Mucosa of rectum (tissue), 2 donors: ENCODE measurements at regions not wholly inside any gene's neighbourhood (a gene's known extent, or its start where the extent isn't known, plus 50 kb on each side); places are given as distances from the start of the nearest gene placed in this dataset.

Source experiments
- H3K27ac ChIP-seq, 2 donors: one replicate each; pipeline ENCODE4 v1.7.0; 2013; ENCODE audit warnings: inconsistent platforms in 2 of 2, low read depth in 2 of 2, low read length in 2 of 2
- H3K27me3 ChIP-seq, 2 donors: one replicate each; pipeline ENCODE4 v1.7.0; 2013; ENCODE audit warnings: low read length in 2 of 2; ENCODE audit not compliant: control insufficient read depth in 2 of 2, insufficient read depth in 2 of 2
- H3K36me3 ChIP-seq, 2 donors: one replicate each; pipeline ENCODE4 v1.7.0; 2013; ENCODE audit warnings: low read length in 2 of 2; ENCODE audit not compliant: control insufficient read depth in 2 of 2, insufficient read depth in 2 of 2
- H3K4me1 ChIP-seq, 2 donors: one replicate each; pipeline ENCODE4 v1.7.0; 2013; ENCODE audit warnings: low read length in 2 of 2, mild to moderate bottlenecking in 1 of 2; ENCODE audit not compliant: control insufficient read depth in 2 of 2, insufficient read depth in 2 of 2
- H3K4me3 ChIP-seq, 2 donors: one replicate each; pipeline ENCODE4 v1.7.0; 2013; ENCODE audit warnings: low read length in 2 of 2
- H3K9ac ChIP-seq, 2 donors: one replicate each; pipeline ENCODE4 v1.7.0; 2013; ENCODE audit warnings: low read length in 2 of 2, low read depth in 1 of 2, mild to moderate bottlenecking in 1 of 2
- H3K9me3 ChIP-seq, 2 donors: one replicate each; pipeline ENCODE4 v1.7.0; 2013; ENCODE audit warnings: low read length in 2 of 2; ENCODE audit not compliant: control insufficient read depth in 2 of 2
- donor health status: healthy.
- donor health status: Normal muscosa, but diverticular disease.

- Histone ChIP-seq H3K4me3 (no peak overlapping the region), H3K4me1 (no peaks in the 10 kb centered on the region), H3K36me3 (no peaks in the 10 kb centered on the region), H3K9ac (no peak overlapping the region), H3K9me3 (no peaks in the 10 kb centered on the region), H3K27me3 (no peaks in the 10 kb centered on the region), H3K27ac (no peak overlapping the region)
Measured at GRCh38 chr5:7000310-7000709, 287.1 kb downstream of the TENT4A start.

- H3K9me3 ChIP-seq = no peaks in the 10 kb centered on the region
- H3K36me3 ChIP-seq = no peaks in the 10 kb centered on the region
- no peak overlapping the region for H3K27ac ChIP-seq
- no peaks in the 10 kb centered on the region for H3K27me3 ChIP-seq
- no peaks in the 10 kb centered on the region for H3K4me1 ChIP-seq
- H3K4me3 ChIP-seq = no peak overlapping the region
- no peak overlapping the region for H3K9ac ChIP-seq
Measured at GRCh38 chr5:7010591-7010990, 297.4 kb downstream of the TENT4A start.

- Histone ChIP-seq H3K9ac (no peak overlapping the region), H3K27ac (no peak overlapping the region), H3K9me3 (no peaks in the 10 kb centered on the region), H3K4me1 (no peaks in the 10 kb centered on the region), H3K27me3 (no peaks in the 10 kb centered on the region), H3K36me3 (no peaks in the 10 kb centered on the region), H3K4me3 (no peak overlapping the region)
Measured at GRCh38 chr5:7012057-7012456, 298.8 kb downstream of the TENT4A start.

GRCh38 chr5:7014611-7015010 is 301.4 kb downstream of the TENT4A start:
- H3K9me3 ChIP-seq = no peaks in the 10 kb centered on the region
- H3K27me3 ChIP-seq = no peaks in the 10 kb centered on the region
- H3K4me3 ChIP-seq = no peak overlapping the region
- H3K36me3 ChIP-seq = no peaks in the 10 kb centered on the region
- H3K27ac ChIP-seq = no peak overlapping the region
- no peak overlapping the region for H3K9ac ChIP-seq
- no peaks in the 10 kb centered on the region for H3K4me1 ChIP-seq

GRCh38 chr5:7015586-7016256 is 302.5 kb downstream of the TENT4A start:
- no peaks in the 10 kb centered on the region for H3K27me3 ChIP-seq
- H3K27ac ChIP-seq = no peak overlapping the region
- H3K9ac ChIP-seq = no peak overlapping the region
- no peaks in the 10 kb centered on the region for H3K4me1 ChIP-seq
- no peak overlapping the region for H3K4me3 ChIP-seq
- H3K36me3 ChIP-seq = no peaks in the 10 kb centered on the region
- H3K9me3 ChIP-seq = no peaks in the 10 kb centered on the region

GRCh38 chr5:7016999-7017747 is 303.9 kb downstream of the TENT4A start:
- peaks cover 2 to 4% of the 10 kb centered on the region in 2 donors for H3K9me3 ChIP-seq

GRCh38 chr5:7018198-7018597 is 305.0 kb downstream of the TENT4A start:
- H3K4me1 ChIP-seq = no peaks in the 10 kb centered on the region
- H3K9me3 ChIP-seq = peaks cover 11 to 12% of the 10 kb centered on the region in 2 donors
- H3K27ac ChIP-seq = no peak overlapping the region
- H3K36me3 ChIP-seq = no peaks in the 10 kb centered on the region
- H3K9ac ChIP-seq = no peak overlapping the region
- no peaks in the 10 kb centered on the region for H3K27me3 ChIP-seq
- H3K4me3 ChIP-seq = no peak overlapping the region

More at GRCh38 chr5:7016999-7017747, 303.9 kb downstream of the TENT4A start:
- Histone ChIP-seq H3K27ac (no peak overlapping the region), H3K4me1 (no peaks in the 10 kb centered on the region), H3K27me3 (no peaks in the 10 kb centered on the region), H3K9ac (no peak overlapping the region), H3K4me3 (no peak overlapping the region), H3K36me3 (no peaks in the 10 kb centered on the region)

- H3K27me3 ChIP-seq = no peaks in the 10 kb centered on the region
- H3K27ac ChIP-seq = no peak overlapping the region
- H3K9ac ChIP-seq = no peak overlapping the region
- peaks cover 11 to 15% of the 10 kb centered on the region in 2 donors for H3K9me3 ChIP-seq
- H3K4me1 ChIP-seq = no peaks in the 10 kb centered on the region
- no peak overlapping the region for H3K4me3 ChIP-seq
- no peaks in the 10 kb centered on the region for H3K36me3 ChIP-seq
Measured at GRCh38 chr5:7018601-7019000, 305.4 kb downstream of the TENT4A start.

GRCh38 chr5:7036192-7036835 is 323.1 kb downstream of the TENT4A start:
- H3K4me3 ChIP-seq = no peak overlapping the region
- H3K36me3 ChIP-seq = no peaks in the 10 kb centered on the region
- no peak overlapping the region for H3K27ac ChIP-seq
- no peaks in the 10 kb centered on the region for H3K4me1 ChIP-seq
- H3K27me3 ChIP-seq = no peaks in the 10 kb centered on the region
- no peak overlapping the region for H3K9ac ChIP-seq
- H3K9me3 ChIP-seq = no peaks in the 10 kb centered on the region

GRCh38 chr5:7039074-7039473 is 325.8 kb downstream of the TENT4A start:
- no peaks in the 10 kb centered on the region for H3K27me3 ChIP-seq
- H3K9ac ChIP-seq = no peak overlapping the region
- no peak overlapping the region for H3K27ac ChIP-seq
- no peaks in the 10 kb centered on the region for H3K36me3 ChIP-seq
- H3K9me3 ChIP-seq = no peaks in the 10 kb centered on the region
- H3K4me1 ChIP-seq = no peaks in the 10 kb centered on the region
- no peak overlapping the region for H3K4me3 ChIP-seq
